Breast epithelium (tissue), 3 donors: ENCODE measurements at regions not wholly inside any gene's neighbourhood (a gene's known extent, or its start where the extent isn't known, plus 50 kb on each side); places are given as distances from the start of the nearest gene placed in this dataset.

Experiments used
- POLR2A ChIP-seq: fragments of 450-650 bp; IDR thresholded peaks from one replicate; pipeline ENCODE4 v1.6.1; 2016; ENCODE audit warnings: antibody characterized with exemption, mild to moderate bottlenecking, moderate library complexity
- TF ChIP-seq, protein P1 (sequence below), 3 donors: fragments of 450-650 bp; IDR thresholded peaks; one replicate each; pipeline ENCODE4 v1.5.1; 2016 to 2017; ENCODE audit warnings: antibody characterized with exemption in 3 of 3, mild to moderate bottlenecking in 3 of 3, moderate library complexity in 3 of 3

DNA sequence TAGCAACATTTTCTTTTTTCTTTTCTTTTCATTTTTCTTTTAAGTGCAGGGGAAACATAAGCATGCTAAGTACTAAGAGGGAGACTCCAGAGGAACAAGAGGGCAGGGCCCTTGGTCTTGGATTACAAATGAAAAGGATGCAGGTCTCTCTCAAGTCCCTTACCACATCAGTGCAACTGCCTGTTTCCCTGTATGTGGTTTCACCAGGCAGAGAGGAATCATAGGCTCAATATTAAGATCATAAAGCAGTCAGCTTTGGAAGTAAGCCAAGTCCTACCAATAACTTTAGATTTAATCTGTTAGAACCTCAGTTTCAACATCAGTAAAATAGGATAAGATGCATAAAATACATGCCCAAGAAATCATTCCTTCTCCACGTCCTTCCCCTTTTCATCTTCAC, 422.7 kb upstream of the PAPPA start:
- TF ChIP-seq, protein P1, sequence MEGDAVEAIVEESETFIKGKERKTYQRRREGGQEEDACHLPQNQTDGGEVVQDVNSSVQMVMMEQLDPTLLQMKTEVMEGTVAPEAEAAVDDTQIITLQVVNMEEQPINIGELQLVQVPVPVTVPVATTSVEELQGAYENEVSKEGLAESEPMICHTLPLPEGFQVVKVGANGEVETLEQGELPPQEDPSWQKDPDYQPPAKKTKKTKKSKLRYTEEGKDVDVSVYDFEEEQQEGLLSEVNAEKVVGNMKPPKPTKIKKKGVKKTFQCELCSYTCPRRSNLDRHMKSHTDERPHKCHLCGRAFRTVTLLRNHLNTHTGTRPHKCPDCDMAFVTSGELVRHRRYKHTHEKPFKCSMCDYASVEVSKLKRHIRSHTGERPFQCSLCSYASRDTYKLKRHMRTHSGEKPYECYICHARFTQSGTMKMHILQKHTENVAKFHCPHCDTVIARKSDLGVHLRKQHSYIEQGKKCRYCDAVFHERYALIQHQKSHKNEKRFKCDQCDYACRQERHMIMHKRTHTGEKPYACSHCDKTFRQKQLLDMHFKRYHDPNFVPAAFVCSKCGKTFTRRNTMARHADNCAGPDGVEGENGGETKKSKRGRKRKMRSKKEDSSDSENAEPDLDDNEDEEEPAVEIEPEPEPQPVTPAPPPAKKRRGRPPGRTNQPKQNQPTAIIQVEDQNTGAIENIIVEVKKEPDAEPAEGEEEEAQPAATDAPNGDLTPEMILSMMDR (IDR thresholded peaks at IDR 0.05) = no peak
- no peak for TF ChIP-seq POLR2A
